ENCODE measurements at regions not wholly inside any gene's neighbourhood (a gene's known extent, or its start where the extent isn't known, plus 50 kb on each side); places are given as distances from the start of the nearest gene placed in this dataset.

GRCh38 chr16:86373276-86373901 lies 136.9 kb upstream of the FOXF1 start:
- no peak for DNase-seq
- Mint-ChIP-seq H3K9me3 (peaks cover 0 to 16% (median 9%) of the 10 kb centered on the region in 7 donors), H3K4me1 (no peaks in the 10 kb centered on the region), H3K27me3 (ENCODE audit: low read depth in 3 of 3) (peaks cover 2 to 7% (median 5%) of the 10 kb centered on the region in 3 donors), H3K36me3 (no peaks in the 10 kb centered on the region), H3K27ac (no peak overlapping the region), H3K4me3 (no peak overlapping the region)
- Histone ChIP-seq H3K4me3 (replicated peaks in 1 of 3; ENCODE audit: low read depth in 2 of 3, low read length in 3 of 3) (no peak overlapping the region), H3K4me2 (replicated peaks; ENCODE audit: extremely low read depth, low read length, poor library complexity, severe bottlenecking) (no peak overlapping the region), H3K4me1 (ENCODE audit: control insufficient read depth in 1 of 2, insufficient read depth in 2 of 2, low read length in 2 of 2) (no peaks in the 10 kb centered on the region), H2AFZ (ENCODE audit: insufficient read depth, low read depth, low read length, poor library complexity, severe bottlenecking) (no peak overlapping the region), H3K27me3 (ENCODE audit: control insufficient read depth in 2 of 2, insufficient read depth in 2 of 2, low read length in 2 of 2) (no peaks in the 10 kb centered on the region), H3K9ac (ENCODE audit: insufficient read depth, low read length, poor library complexity, severe bottlenecking) (no peak overlapping the region), H3K36me3 (replicated peaks in 1 of 2; ENCODE audit: control insufficient read depth in 1 of 2, insufficient read depth in 2 of 2, low read length in 2 of 2) (no peaks in the 10 kb centered on the region), H3K27ac (ENCODE audit: low read depth in 1 of 2, low read length in 2 of 2) (no peak overlapping the region), H3K79me2 (ENCODE audit: insufficient read depth, low read length) (no peaks in the 10 kb centered on the region), H4K20me1 (ENCODE audit: insufficient read depth, low read length) (no peaks in the 10 kb centered on the region), H3K9me3 (replicated peaks in 1 of 2; ENCODE audit: control insufficient read depth in 1 of 2, insufficient read depth in 1 of 2, low read length in 2 of 2) (peaks cover 0 to 12% of the 10 kb centered on the region in 2 donors)
- intact Hi-C loops (cut with micrococcal nuclease): no loop called here
- WGBS (ENCODE audit: insufficient coverage): 86% methylated on average over 16 of the region's 16 CpGs
- TF ChIP-seq, protein P1, sequence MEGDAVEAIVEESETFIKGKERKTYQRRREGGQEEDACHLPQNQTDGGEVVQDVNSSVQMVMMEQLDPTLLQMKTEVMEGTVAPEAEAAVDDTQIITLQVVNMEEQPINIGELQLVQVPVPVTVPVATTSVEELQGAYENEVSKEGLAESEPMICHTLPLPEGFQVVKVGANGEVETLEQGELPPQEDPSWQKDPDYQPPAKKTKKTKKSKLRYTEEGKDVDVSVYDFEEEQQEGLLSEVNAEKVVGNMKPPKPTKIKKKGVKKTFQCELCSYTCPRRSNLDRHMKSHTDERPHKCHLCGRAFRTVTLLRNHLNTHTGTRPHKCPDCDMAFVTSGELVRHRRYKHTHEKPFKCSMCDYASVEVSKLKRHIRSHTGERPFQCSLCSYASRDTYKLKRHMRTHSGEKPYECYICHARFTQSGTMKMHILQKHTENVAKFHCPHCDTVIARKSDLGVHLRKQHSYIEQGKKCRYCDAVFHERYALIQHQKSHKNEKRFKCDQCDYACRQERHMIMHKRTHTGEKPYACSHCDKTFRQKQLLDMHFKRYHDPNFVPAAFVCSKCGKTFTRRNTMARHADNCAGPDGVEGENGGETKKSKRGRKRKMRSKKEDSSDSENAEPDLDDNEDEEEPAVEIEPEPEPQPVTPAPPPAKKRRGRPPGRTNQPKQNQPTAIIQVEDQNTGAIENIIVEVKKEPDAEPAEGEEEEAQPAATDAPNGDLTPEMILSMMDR (IDR thresholded peaks at IDR 0.05): no peak

DNA sequence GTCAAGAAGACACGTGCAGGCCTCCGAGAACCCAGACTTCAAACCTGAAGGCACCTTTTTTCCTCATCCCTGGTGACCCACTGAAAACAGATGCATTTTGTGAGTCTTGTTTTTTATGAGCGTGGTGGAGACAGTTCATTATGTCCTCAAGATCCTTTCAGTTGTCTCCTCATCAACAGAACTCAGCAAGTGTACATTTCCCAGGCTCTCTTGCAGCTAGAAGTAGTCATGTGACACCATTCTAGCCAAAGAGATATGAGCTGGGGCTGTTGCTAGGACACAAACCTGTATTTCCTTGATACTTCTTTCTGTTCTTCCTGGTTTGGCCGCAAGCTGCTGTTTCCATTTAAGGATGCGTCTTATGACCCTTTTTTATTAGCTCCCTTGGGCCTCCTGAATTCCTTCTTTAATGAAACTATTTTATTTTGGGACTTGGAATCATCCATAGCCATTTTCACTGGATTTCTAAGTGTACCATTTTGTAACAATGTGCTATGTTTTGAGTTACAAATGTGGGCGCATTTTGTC lies 135.7 kb upstream of the FOXF1 start:
- no peaks in the 10 kb centered on the region for H4K20me1 ChIP-seq (ENCODE audit: insufficient read depth, low read length)
- H3K79me2 ChIP-seq (ENCODE audit: insufficient read depth, low read length): no peaks in the 10 kb centered on the region
- intact Hi-C loops (cut with micrococcal nuclease): no loop called here
- H3K4me1 ChIP-seq (ENCODE audit: control insufficient read depth in 1 of 2, insufficient read depth in 2 of 2, low read length in 2 of 2): peaks cover 0 to 4% of the 10 kb centered on the region in 2 donors
- Mint-ChIP-seq H3K27me3 (ENCODE audit: low read depth in 3 of 3) (peaks cover 7 to 8% (median 7%) of the 10 kb centered on the region in 3 donors), H3K4me3 (no peak overlapping the region), H3K27ac (no peak overlapping the region), H3K36me3 (no peaks in the 10 kb centered on the region), H3K4me1 (no peaks in the 10 kb centered on the region), H3K9me3 (peaks cover 0 to 16% (median 9%) of the 10 kb centered on the region in 7 donors)
- no peak overlapping the region for H3K4me3 ChIP-seq (replicated peaks in 1 of 3; ENCODE audit: low read depth in 2 of 3, low read length in 3 of 3)
- TF ChIP-seq, protein P1 (IDR thresholded peaks at IDR 0.05): no peak
- H3K27me3 ChIP-seq (ENCODE audit: control insufficient read depth in 2 of 2, insufficient read depth in 2 of 2, low read length in 2 of 2): no peaks in the 10 kb centered on the region
- no peak overlapping the region for H3K27ac ChIP-seq (ENCODE audit: low read depth in 1 of 2, low read length in 2 of 2)
- H3K36me3 ChIP-seq (replicated peaks in 1 of 2; ENCODE audit: control insufficient read depth in 1 of 2, insufficient read depth in 2 of 2, low read length in 2 of 2): no peaks in the 10 kb centered on the region
- DNase-seq: no peak
- no peak overlapping the region for H2AFZ ChIP-seq (ENCODE audit: insufficient read depth, low read depth, low read length, poor library complexity, severe bottlenecking)
- H3K4me2 ChIP-seq (replicated peaks; ENCODE audit: extremely low read depth, low read length, poor library complexity, severe bottlenecking): no peak overlapping the region
- H3K9ac ChIP-seq (ENCODE audit: insufficient read depth, low read length, poor library complexity, severe bottlenecking): no peak overlapping the region
- WGBS (ENCODE audit: insufficient coverage): no CpG with 5 or more reads among the region's 6 CpGs
- peaks cover 0 to 12% of the 10 kb centered on the region in 2 donors for H3K9me3 ChIP-seq (replicated peaks in 1 of 2; ENCODE audit: control insufficient read depth in 1 of 2, insufficient read depth in 1 of 2, low read length in 2 of 2)
